ENCODE measurements at regions not wholly inside any gene's neighbourhood (a gene's known extent, or its start where the extent isn't known, plus 50 kb on each side); places are given as distances from the start of the nearest gene placed in this dataset.

- Histone ChIP-seq H3K4me3 (ENCODE audit: low read length) (no peak overlapping the region), H3K9me2 (ENCODE audit: insufficient read depth, low read length) (no peaks in the 10 kb centered on the region), H3F3A (ENCODE audit: insufficient read depth, low read length, poor library complexity, severe bottlenecking) (no peaks in the 10 kb centered on the region), H4K20me1 (ENCODE audit: insufficient read depth) (no peaks in the 10 kb centered on the region), H3K27me3 (ENCODE audit: insufficient read depth, low read depth, low read length) (no peaks in the 10 kb centered on the region), H3K79me2 (replicated peaks; ENCODE audit: insufficient read depth, low read length) (no peaks in the 10 kb centered on the region), H2AFZ (ENCODE audit: low read depth, low read length) (no peak overlapping the region), H3K4me2 (ENCODE audit: low read length) (no peak overlapping the region), H3K27ac (ENCODE audit: low read length) (no peak overlapping the region), H3K36me3 (ENCODE audit: insufficient read depth, low read length) (no peaks in the 10 kb centered on the region), H3K9ac (ENCODE audit: low read length) (no peak overlapping the region), H3K9me3 (ENCODE audit: low read length) (no peaks in the 10 kb centered on the region)
- TF ChIP-seq REST (IDR thresholded peaks at IDR 0.05; ENCODE audit: borderline replicate concordance): no peak
- TF ChIP-seq MXI1 (conservative IDR thresholded peaks at IDR 0.05; ENCODE audit: poor library complexity, severe bottlenecking): no peak
- TF ChIP-seq RAD21 (conservative IDR thresholded peaks at IDR 0.05): no peak
- TF ChIP-seq SMC3 (conservative IDR thresholded peaks at IDR 0.05; ENCODE audit: poor library complexity): no peak
- no peak for TF ChIP-seq TAF1 (IDR thresholded peaks at IDR 0.05; ENCODE audit: low read depth)
- no peak for TF ChIP-seq POLR2AphosphoS5 (IDR thresholded peaks at IDR 0.05)
These were observed 50.9 kb upstream of the PGR start for GRCh38 chr11:101180481-101180880.

Measured in neural cell (in vitro differentiated cells).